GM10266 (cell line): ENCODE measurements at regions not wholly inside any gene's neighbourhood (a gene's known extent, or its start where the extent isn't known, plus 50 kb on each side); places are given as distances from the start of the nearest gene placed in this dataset.

Source experiments
- DNase-seq: peaks from one replicate; pipeline ENCODE4 v3.0.0; 2012; ENCODE audit errors: extremely low spot score
- TF ChIP-seq, protein P1 (sequence below): IDR thresholded peaks from 2 replicates; pipeline ENCODE4 v1.5.1; 2012; ENCODE audit warnings: mild to moderate bottlenecking, low read depth; ENCODE audit not compliant: control insufficient read depth, insufficient read depth; ENCODE audit errors: missing control alignments

DNA sequence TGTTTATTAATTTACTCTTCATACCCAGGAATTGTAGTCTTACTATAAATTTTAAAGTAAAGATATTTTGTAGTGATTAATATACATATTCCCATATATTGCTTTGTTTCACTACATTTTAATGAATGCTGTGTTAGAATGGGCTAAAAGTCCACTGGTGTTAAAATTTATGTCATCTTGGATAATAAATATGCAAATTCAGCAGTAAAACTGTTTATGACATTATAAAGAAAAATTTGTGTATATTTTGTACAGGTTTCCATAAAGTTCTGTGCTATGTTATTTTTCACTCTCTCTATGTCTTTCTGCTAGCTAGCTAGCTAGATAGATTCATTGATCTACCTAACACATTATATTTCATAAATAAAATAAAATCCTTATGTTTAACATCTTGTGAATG is 1071.2 kb downstream of the FAT4 start:
- DNase-seq: no peak
- TF ChIP-seq, protein P1, sequence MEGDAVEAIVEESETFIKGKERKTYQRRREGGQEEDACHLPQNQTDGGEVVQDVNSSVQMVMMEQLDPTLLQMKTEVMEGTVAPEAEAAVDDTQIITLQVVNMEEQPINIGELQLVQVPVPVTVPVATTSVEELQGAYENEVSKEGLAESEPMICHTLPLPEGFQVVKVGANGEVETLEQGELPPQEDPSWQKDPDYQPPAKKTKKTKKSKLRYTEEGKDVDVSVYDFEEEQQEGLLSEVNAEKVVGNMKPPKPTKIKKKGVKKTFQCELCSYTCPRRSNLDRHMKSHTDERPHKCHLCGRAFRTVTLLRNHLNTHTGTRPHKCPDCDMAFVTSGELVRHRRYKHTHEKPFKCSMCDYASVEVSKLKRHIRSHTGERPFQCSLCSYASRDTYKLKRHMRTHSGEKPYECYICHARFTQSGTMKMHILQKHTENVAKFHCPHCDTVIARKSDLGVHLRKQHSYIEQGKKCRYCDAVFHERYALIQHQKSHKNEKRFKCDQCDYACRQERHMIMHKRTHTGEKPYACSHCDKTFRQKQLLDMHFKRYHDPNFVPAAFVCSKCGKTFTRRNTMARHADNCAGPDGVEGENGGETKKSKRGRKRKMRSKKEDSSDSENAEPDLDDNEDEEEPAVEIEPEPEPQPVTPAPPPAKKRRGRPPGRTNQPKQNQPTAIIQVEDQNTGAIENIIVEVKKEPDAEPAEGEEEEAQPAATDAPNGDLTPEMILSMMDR: no peak

DNA sequence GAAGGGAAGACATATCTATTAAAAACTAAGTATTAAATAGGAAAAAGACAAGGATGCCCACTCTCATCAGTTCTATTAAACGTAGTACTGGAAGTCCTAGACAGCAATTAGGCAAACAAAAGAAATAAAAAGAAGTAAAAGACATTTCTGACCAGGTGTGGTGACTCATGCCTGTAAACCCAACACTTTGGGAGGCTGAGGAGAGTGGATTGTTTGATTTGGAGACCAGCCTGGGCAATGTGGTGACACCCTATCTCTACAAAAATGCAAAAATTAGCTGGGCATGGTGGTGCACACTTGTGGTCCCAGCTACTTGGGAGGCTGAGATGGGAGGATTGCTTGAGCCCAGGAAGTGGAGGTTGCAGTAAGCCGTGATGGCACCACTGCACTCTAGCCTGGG is 1071.8 kb downstream of the FAT4 start:
- TF ChIP-seq, protein P1: no peak
- no peak for DNase-seq

DNA sequence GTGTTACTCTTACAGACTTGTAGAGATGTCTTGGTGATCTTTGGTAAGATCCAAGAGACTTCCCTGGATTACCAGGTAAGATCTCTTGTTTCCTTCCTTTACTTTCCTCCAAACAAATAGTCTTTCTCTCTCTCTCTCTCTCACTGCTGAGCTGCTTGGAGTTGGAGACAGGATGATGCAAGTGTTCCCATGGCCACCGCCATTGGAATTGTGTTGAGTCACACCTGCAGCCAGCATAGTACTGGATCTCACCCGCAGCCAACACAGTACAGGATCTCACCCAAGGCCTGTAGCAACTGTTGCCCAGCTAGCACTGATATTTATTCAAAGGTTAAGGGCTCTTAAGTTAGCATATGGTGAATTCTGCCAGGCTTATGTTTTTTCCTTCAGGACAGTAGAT is 1080.9 kb downstream of the FAT4 start:
- no peak for DNase-seq
- TF ChIP-seq, protein P1: no peak

DNA sequence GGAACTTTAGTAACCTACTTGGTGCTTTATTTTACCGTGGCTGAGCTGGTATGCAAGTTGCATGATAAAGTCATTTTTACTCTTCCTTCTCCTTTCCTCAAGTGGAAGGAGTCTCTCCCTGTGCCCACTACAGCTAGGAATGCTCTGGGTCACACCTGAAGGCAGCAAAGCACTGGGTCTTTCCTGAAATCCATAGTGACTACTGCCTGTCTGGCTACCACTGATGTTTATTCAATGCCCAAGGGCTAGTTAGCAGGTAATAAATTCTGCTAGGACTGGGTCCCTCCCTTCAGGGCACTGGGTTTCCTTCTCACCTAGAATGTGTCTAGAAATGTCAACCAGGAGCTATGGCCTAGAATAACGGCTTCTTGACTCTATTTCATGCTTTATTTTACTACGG is 1081.4 kb downstream of the FAT4 start:
- TF ChIP-seq, protein P1: no peak
- DNase-seq: no peak

DNA sequence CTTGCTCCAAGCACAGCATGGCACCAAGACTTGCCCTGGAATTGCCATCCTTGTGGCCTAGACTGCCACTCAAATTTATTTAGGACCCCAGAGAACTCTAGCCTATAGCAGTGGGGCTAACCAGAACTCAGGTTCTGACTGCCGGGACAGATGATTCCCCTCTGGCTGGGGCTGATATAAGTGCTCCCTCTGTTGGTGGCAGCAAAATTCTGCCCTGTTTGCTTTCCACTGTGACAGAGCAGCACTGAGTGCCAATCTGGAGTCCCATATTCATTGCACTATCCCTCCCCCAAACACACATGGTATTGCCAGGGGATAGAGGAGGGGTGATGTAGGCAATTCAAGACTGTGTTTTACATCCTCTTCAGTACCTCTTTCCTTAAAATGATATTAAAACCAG is 1081.9 kb downstream of the FAT4 start:
- no peak for DNase-seq
- TF ChIP-seq, protein P1: no peak

DNA sequence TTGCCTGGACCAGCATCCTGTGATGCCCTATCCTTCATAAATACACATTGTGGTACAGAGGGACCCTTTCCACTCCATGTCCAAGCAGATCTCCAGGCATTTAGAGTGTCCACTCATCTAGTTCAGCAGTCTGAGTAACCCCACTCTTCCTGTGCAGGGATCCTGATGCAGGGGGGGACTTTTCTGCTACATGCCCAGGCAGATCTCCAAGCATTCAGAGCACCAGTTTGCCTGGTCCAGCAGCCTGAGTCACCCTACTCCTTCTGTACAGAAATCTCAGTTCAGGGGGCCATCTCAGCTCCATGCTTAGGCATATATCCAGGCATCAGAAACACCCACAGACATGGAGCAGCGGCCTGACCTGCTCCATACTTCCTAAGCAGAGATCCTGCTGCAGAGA is 1089.8 kb downstream of the FAT4 start:
- TF ChIP-seq, protein P1: no peak
- no peak for DNase-seq

DNA sequence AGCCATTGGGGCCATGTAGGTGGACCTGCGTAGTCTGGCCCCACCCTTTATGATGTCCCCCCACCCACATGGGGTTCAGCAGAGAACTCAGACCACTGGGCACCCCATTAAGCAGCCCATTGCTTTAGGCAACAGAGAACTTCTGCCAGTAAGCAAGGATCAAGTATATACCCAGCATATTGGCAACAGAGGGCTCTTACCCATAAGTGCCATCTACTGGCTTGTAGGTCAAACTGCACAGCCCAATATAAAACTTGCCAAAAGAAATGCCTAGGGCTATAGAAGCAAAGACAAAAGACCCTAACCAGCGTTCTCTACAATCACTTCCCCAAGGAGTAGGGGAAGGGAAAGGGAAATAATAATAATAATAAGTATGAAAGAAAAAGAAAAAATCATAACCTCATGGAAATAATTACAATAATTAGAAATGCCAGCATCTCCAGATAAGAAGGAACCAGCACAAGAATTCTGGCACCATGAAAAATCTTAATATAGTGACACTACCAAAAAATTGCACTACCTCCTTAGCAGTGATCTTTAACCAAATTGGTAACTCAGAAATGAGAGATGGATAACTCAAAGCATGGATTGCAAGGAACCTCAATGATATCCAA is 1090.7 kb downstream of the FAT4 start:
- TF ChIP-seq, protein P1: peak; percentile 58
- DNase-seq: no peak
